GM06990 (cell line): ENCODE measurements at regions not wholly inside any gene's neighbourhood (a gene's known extent, or its start where the extent isn't known, plus 50 kb on each side); places are given as distances from the start of the nearest gene placed in this dataset.
A peak's percentile ranks its signal among the peaks of the same experiment; 100 is the strongest.

Experiments used
- DNase-seq: peaks from one replicate; pipeline ENCODE4 v3.0.0-alpha.2; 2011; ENCODE audit not compliant: insufficient read length; ENCODE audit errors: extremely low read depth
- H3K27me3 ChIP-seq: replicated peaks from 2 replicates; pipeline ENCODE4 v1.6.0; 2011; ENCODE audit warnings: low read length; ENCODE audit not compliant: control insufficient read depth, insufficient read depth
- H3K36me3 ChIP-seq: 2 replicates; pipeline ENCODE4 v1.5.1; 2011; ENCODE audit warnings: low read length; ENCODE audit not compliant: control insufficient read depth, insufficient read depth
- H3K4me3 ChIP-seq: replicated peaks from 2 replicates; pipeline ENCODE4 v1.5.1; 2011; ENCODE audit warnings: low read depth, mild to moderate bottlenecking, control low read depth, low read length
- CTCF ChIP-seq: IDR thresholded peaks from 2 replicates; pipeline ENCODE4 v1.5.1; 2011; ENCODE audit warnings: low read length, control low read depth, mild to moderate bottlenecking, inconsistent platforms; ENCODE audit not compliant: insufficient read depth, poor library complexity, severe bottlenecking

GRCh38 chr1:112061056-112061455 lies 71.6 kb upstream of the KCND3 start:
- Histone ChIP-seq H3K4me3 (no peak overlapping the region), H3K36me3 (no peaks in the 10 kb centered on the region), H3K27me3 (peaks cover under 1% of the 10 kb centered on the region; the same call in 1 of the 2 replicates)
- no peak for TF ChIP-seq CTCF
- no peak for DNase-seq

DNA sequence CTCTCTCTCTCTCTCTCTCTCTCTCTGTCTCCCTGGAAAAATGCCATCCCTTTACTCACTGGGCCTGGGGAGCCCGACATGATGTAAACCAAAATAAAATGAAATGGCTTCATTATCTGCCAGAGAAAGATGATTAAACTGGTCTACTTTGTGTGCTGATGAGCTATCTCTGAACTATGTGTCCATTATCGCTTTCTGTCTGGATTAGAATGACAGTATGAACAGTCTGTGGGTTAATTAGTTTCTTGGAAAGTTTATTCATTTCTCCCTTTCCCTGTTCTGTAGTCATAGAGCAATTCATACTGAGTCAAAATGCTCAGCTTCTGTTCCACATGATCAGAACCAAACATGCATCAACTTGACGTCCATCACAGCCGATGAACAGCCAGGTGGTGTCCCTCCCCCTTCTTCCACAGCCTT lies 72.4 kb upstream of the KCND3 start:
- Histone ChIP-seq H3K27me3 (peaks cover 2% of the 10 kb centered on the region; the same call in 1 of the 2 replicates), H3K36me3 (no peaks in the 10 kb centered on the region), H3K4me3 (no peak overlapping the region)
- DNase-seq: peak; percentile 48
- TF ChIP-seq CTCF: no peak

GRCh38 chr1:112063781-112064728 lies 74.6 kb upstream of the KCND3 start:
- TF ChIP-seq CTCF: no peak
- DNase-seq: no peak
- H3K4me3 ChIP-seq: no peak overlapping the region

GRCh38 chr1:112067989-112068388 lies 78.5 kb upstream of the KCND3 start:
- Histone ChIP-seq H3K36me3 (no peaks in the 10 kb centered on the region), H3K4me3 (no peak overlapping the region), H3K27me3 (peaks cover 2% of the 10 kb centered on the region; the same call in 1 of the 2 replicates)
- no peak for TF ChIP-seq CTCF
- no peak for DNase-seq

More at GRCh38 chr1:112063781-112064728, 74.6 kb upstream of the KCND3 start:
- Histone ChIP-seq H3K27me3 (peaks cover 2% of the 10 kb centered on the region; the same call in 1 of the 2 replicates), H3K36me3 (no peaks in the 10 kb centered on the region)

DNA sequence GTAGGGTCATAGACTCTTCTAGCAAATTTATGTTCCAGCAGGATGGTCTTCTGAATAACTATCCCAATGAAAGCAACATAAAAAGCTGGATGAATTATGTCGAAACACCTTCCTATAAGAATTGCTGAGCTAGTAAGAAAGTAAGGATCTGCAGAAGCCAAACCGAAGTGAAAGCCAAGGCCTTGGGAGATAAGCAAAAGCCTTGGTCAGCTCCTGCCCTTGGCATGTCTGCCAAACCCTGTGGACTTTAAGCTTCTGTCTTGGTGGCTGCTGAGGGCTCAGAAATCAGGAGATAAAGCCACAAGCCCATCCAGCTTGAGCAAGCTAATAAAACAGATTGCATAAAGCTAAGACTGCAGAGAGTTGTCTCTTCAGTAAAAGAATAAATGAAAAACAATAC lies 81.2 kb upstream of the KCND3 start:
- no peak for DNase-seq
- no peak overlapping the region for H3K4me3 ChIP-seq
- H3K36me3 ChIP-seq: no peaks in the 10 kb centered on the region
- peaks cover 2% of the 10 kb centered on the region; the same call in 1 of the 2 replicates for H3K27me3 ChIP-seq
- TF ChIP-seq CTCF: no peak
